ENCODE measurements at regions not wholly inside any gene's neighbourhood (a gene's known extent, or its start where the extent isn't known, plus 50 kb on each side); places are given as distances from the start of the nearest gene placed in this dataset.
A peak's percentile ranks its signal among the peaks of the same experiment; 100 is the strongest.

DNA sequence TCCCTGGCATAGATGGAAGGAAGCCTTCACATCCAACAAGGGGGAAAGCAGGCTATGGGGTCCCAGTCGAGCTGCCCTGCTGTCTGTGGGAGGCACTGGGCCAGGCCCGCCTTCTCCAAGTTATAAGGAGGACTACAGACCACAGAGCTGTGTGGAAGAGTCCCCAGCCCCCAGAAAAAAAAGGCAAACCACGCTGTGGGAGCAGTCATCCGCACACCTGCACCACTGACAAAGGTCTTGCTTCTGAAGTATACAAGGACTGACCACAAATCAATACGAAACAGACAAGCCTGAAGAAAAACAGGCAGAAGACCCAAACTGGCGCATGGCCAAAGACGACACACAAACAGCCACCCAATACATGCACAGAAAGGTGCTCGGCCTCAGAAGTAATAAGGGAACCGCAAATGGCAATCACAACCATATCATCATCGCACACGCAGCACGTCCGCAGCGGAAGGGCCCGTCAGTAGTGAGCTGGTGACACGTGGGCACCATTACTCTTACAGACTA lies 384.1 kb downstream of the CTTN start:
- no peak overlapping the region for H3K27ac ChIP-seq (ENCODE audit: low read depth, low read length)
- ATAC-seq (no peak), DNase-seq (no peak)
- intact Hi-C loops (cut with micrococcal nuclease): no loop called here
- H3K9me3 ChIP-seq (ENCODE audit: control insufficient read depth in 2 of 3, low read length in 3 of 3): no peaks in the 10 kb centered on the region
- CTCF ChIA-PET: no interaction called here
- POLR2A ChIA-PET: no interaction called here
- Mint-ChIP-seq H3K27ac (no peak overlapping the region), H3K4me3 (no peak overlapping the region), H3K4me1 (peaks cover 0 to 3% (median 0%) of the 10 kb centered on the region in 7 donors), H3K9me3 (peaks cover 0 to under 1% (median 0%) of the 10 kb centered on the region in 11 donors), H3K27me3 (peaks cover 0 to 7% (median 0%) of the 10 kb centered on the region in 5 donors), H3K36me3 (no peaks in the 10 kb centered on the region)
- no peaks in the 10 kb centered on the region for H3K36me3 ChIP-seq (ENCODE audit: control insufficient read depth in 2 of 3, insufficient read depth in 3 of 3, low read length in 3 of 3)
- no peak overlapping the region for H3K4me3 ChIP-seq (ENCODE audit: low read length)
- no peaks in the 10 kb centered on the region for H3K4me1 ChIP-seq (ENCODE audit: control insufficient read depth in 2 of 2, insufficient read depth in 2 of 2, low read length in 2 of 2)
- no peaks in the 10 kb centered on the region for H3K27me3 ChIP-seq (ENCODE audit: control insufficient read depth in 2 of 2, insufficient read depth in 2 of 2, low read length in 2 of 2)

DNA sequence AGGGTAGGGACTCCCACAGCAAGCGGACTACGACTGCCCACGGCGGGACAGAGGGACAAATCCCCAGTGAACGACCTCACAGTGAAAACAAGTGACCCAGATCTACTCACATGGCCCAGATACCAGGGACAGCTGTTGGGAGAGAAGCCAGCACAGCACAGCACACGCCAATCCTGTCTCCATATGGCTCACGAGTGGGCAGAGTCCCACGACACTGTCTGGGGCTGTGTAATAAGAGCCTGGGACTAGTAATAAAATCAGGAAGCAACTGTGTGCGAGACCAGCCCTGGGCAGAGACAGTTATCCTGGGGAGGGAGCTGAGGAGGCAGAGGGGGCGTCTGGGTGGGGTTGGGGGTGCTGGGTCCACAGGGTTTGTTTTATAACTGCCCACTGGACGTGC lies 385.0 kb downstream of the CTTN start:
- Histone ChIP-seq H3K4me3 (ENCODE audit: low read length) (no peak overlapping the region), H3K27ac (ENCODE audit: low read depth, low read length) (no peak overlapping the region), H3K9me3 (ENCODE audit: control insufficient read depth in 2 of 3, low read length in 3 of 3) (no peaks in the 10 kb centered on the region), H3K27me3 (ENCODE audit: control insufficient read depth in 2 of 2, insufficient read depth in 2 of 2, low read length in 2 of 2) (no peaks in the 10 kb centered on the region), H3K36me3 (ENCODE audit: control insufficient read depth in 2 of 3, insufficient read depth in 3 of 3, low read length in 3 of 3) (no peaks in the 10 kb centered on the region), H3K4me1 (ENCODE audit: control insufficient read depth in 2 of 2, insufficient read depth in 2 of 2, low read length in 2 of 2) (no peaks in the 10 kb centered on the region)
- no peak for ATAC-seq
- Mint-ChIP-seq H3K36me3 (no peaks in the 10 kb centered on the region), H3K4me3 (peak overlapping the region in 1 of 10 donors; percentile 30), H3K27me3 (peaks cover 0 to 7% (median 0%) of the 10 kb centered on the region in 5 donors), H3K4me1 (peaks cover 0 to 2% (median 0%) of the 10 kb centered on the region in 7 donors), H3K9me3 (peaks cover 0 to 1% (median 0%) of the 10 kb centered on the region in 11 donors), H3K27ac (no peak overlapping the region)
- ChIA-PET CTCF (no interaction called here), POLR2A (no interaction called here)
- intact Hi-C loops (cut with micrococcal nuclease): no loop called here
- DNase-seq: no peak

DNA sequence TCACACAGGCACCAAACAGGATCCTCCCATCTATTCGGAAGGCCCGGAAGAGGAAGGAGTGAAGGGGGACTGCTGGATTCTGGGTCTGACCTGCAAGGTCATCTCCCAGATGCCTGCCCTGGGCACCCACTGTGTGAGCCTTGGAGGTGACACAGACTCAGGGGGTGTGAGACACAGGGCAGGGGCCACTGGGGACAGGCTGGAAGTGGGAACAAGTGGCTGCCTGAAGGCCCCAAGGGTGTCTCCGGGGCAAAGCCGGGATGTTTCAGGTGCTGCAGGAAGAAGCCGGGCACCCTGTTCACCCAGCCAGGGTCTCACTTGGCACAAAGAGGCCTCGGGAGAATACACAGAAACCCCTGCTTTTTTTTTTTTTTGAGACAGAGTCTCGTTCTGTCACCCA lies 385.5 kb downstream of the CTTN start:
- Histone ChIP-seq H3K27ac (ENCODE audit: low read depth, low read length) (no peak overlapping the region), H3K36me3 (ENCODE audit: control insufficient read depth in 2 of 3, insufficient read depth in 3 of 3, low read length in 3 of 3) (no peaks in the 10 kb centered on the region), H3K27me3 (ENCODE audit: control insufficient read depth in 2 of 2, insufficient read depth in 2 of 2, low read length in 2 of 2) (no peaks in the 10 kb centered on the region), H3K9me3 (ENCODE audit: control insufficient read depth in 2 of 3, low read length in 3 of 3) (no peaks in the 10 kb centered on the region), H3K4me3 (ENCODE audit: low read length) (no peak overlapping the region), H3K4me1 (ENCODE audit: control insufficient read depth in 2 of 2, insufficient read depth in 2 of 2, low read length in 2 of 2) (no peaks in the 10 kb centered on the region)
- CTCF ChIA-PET: no interaction called here
- ATAC-seq (no peak), DNase-seq (no peak)
- Mint-ChIP-seq H3K4me1 (peaks cover 0 to 1% (median 0%) of the 10 kb centered on the region in 7 donors), H3K36me3 (no peaks in the 10 kb centered on the region), H3K4me3 (no peak overlapping the region), H3K27me3 (peaks cover 0 to 9% (median 0%) of the 10 kb centered on the region in 5 donors), H3K9me3 (peaks cover 0 to 1% (median 0%) of the 10 kb centered on the region in 11 donors), H3K27ac (no peak overlapping the region)
- POLR2A ChIA-PET: no interaction called here
- intact Hi-C loops (cut with micrococcal nuclease): no loop called here

DNA sequence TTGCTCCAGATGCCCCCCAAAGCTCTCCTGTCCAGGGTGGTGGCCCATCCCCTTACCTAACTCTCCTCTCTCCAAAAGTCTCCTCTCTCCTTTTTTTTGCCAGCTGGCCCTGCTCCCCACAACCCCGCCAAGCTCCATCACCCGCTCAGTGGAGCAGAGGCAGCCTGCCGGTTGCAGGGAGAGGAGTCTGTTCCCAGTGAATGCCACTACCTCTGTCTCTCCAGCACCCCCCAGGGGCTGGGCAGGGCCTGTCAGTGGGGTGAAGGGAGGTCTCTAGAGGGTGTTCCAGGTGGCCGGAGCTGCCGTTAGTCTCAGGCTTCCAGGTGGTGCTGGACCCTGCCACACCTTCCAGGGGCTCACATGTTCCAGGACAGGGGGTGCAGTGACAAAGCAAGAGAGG lies 387.0 kb downstream of the CTTN start:
- no peak overlapping the region for H3K27ac Mint-ChIP-seq
- no peak overlapping the region for H3K4me3 ChIP-seq (ENCODE audit: low read length)
- H3K9me3 ChIP-seq (ENCODE audit: control insufficient read depth in 2 of 3, low read length in 3 of 3): no peaks in the 10 kb centered on the region
- intact Hi-C loops (cut with micrococcal nuclease): no loop called here
- POLR2A ChIA-PET: no interaction called here
- peaks cover 0 to 16% (median 0%) of the 10 kb centered on the region in 5 donors for H3K27me3 Mint-ChIP-seq
- no peaks in the 10 kb centered on the region for H3K4me1 ChIP-seq (ENCODE audit: control insufficient read depth in 2 of 2, insufficient read depth in 2 of 2, low read length in 2 of 2)
- CTCF ChIA-PET: no interaction called here
- no peaks in the 10 kb centered on the region for H3K36me3 Mint-ChIP-seq
- no peaks in the 10 kb centered on the region for H3K36me3 ChIP-seq (ENCODE audit: control insufficient read depth in 2 of 3, insufficient read depth in 3 of 3, low read length in 3 of 3)
- no peak overlapping the region for H3K4me3 Mint-ChIP-seq
- ATAC-seq (no peak), DNase-seq (no peak)
- peaks cover 0 to 1% (median 0%) of the 10 kb centered on the region in 11 donors for H3K9me3 Mint-ChIP-seq
- H3K27me3 ChIP-seq (ENCODE audit: control insufficient read depth in 2 of 2, insufficient read depth in 2 of 2, low read length in 2 of 2): no peaks in the 10 kb centered on the region
- no peak overlapping the region for H3K27ac ChIP-seq (ENCODE audit: low read depth, low read length)
- H3K4me1 Mint-ChIP-seq: peaks cover 0 to 1% (median 0%) of the 10 kb centered on the region in 7 donors

- Histone ChIP-seq H3K27me3 (ENCODE audit: control insufficient read depth in 2 of 2, insufficient read depth in 2 of 2, low read length in 2 of 2) (no peaks in the 10 kb centered on the region), H3K4me1 (ENCODE audit: control insufficient read depth in 2 of 2, insufficient read depth in 2 of 2, low read length in 2 of 2) (no peaks in the 10 kb centered on the region), H3K36me3 (ENCODE audit: control insufficient read depth in 2 of 3, insufficient read depth in 3 of 3, low read length in 3 of 3) (no peaks in the 10 kb centered on the region), H3K4me3 (ENCODE audit: low read length) (no peak overlapping the region), H3K27ac (ENCODE audit: low read depth, low read length) (no peak overlapping the region), H3K9me3 (ENCODE audit: control insufficient read depth in 2 of 3, low read length in 3 of 3) (peaks cover 0 to 3% (median 0%) of the 10 kb centered on the region in 3 experiments)
- intact Hi-C loops (cut with micrococcal nuclease): no loop called here
- Mint-ChIP-seq H3K4me1 (peaks cover 0 to 1% (median 0%) of the 10 kb centered on the region in 7 donors), H3K36me3 (no peaks in the 10 kb centered on the region), H3K27me3 (peaks cover 0 to 16% (median 0%) of the 10 kb centered on the region in 5 donors), H3K4me3 (no peak overlapping the region), H3K9me3 (peaks cover 0 to 4% (median 0%) of the 10 kb centered on the region in 11 donors), H3K27ac (no peak overlapping the region)
- CTCF ChIA-PET: no interaction called here
- DNase-seq (no peak), ATAC-seq (no peak)
- POLR2A ChIA-PET: no interaction called here
These were observed 387.8 kb downstream of the CTTN start for GRCh38 chr11:70786021-70786665.

- intact Hi-C loops (cut with micrococcal nuclease): no loop called here
- peaks cover 0 to 16% (median 0%) of the 10 kb centered on the region in 5 donors for H3K27me3 Mint-ChIP-seq
- H3K4me3 Mint-ChIP-seq: no peak overlapping the region
- Histone ChIP-seq H3K27ac (ENCODE audit: low read depth, low read length) (no peak overlapping the region), H3K4me1 (ENCODE audit: control insufficient read depth in 2 of 2, insufficient read depth in 2 of 2, low read length in 2 of 2) (no peaks in the 10 kb centered on the region), H3K9me3 (ENCODE audit: control insufficient read depth in 2 of 3, low read length in 3 of 3) (peaks cover 0 to 14% (median 0%) of the 10 kb centered on the region in 3 experiments), H3K36me3 (ENCODE audit: control insufficient read depth in 2 of 3, insufficient read depth in 3 of 3, low read length in 3 of 3) (no peaks in the 10 kb centered on the region), H3K4me3 (ENCODE audit: low read length) (no peak overlapping the region), H3K27me3 (ENCODE audit: control insufficient read depth in 2 of 2, insufficient read depth in 2 of 2, low read length in 2 of 2) (no peaks in the 10 kb centered on the region)
- no peaks in the 10 kb centered on the region for H3K4me1 Mint-ChIP-seq
- ChIA-PET CTCF (no interaction called here), POLR2A (no interaction called here)
- no peak for ATAC-seq
- no peak for DNase-seq
- H3K27ac Mint-ChIP-seq: no peak overlapping the region
- peaks cover 0 to 4% (median 0%) of the 10 kb centered on the region in 5 donors for H3K36me3 Mint-ChIP-seq
- peaks cover 5 to 24% (median 13%) of the 10 kb centered on the region in 11 donors for H3K9me3 Mint-ChIP-seq
These were observed 390.1 kb downstream of the CTTN start for GRCh38 chr11:70788248-70789022.
